Mesenchymal stem cell (in vitro differentiated cells and primary cell): ENCODE measurements at regions not wholly inside any gene's neighbourhood (a gene's known extent, or its start where the extent isn't known, plus 50 kb on each side); places are given as distances from the start of the nearest gene placed in this dataset.
A peak's percentile ranks its signal among the peaks of the same experiment; 100 is the strongest.

Source experiments
- DNase-seq: peaks from one replicate; pipeline ENCODE4 v3.0.0-alpha.2; 2013
- H2AFZ ChIP-seq: one replicate; pipeline ENCODE4 v1.6.1; 2013; ENCODE audit warnings: low read depth, mild to moderate bottlenecking, control low read depth, inconsistent platforms, low read length, moderate library complexity
- H2AK5ac ChIP-seq: 2 replicates; pipeline ENCODE4 v1.6.1; 2013; ENCODE audit warnings: low read length, moderate library complexity, mild to moderate bottlenecking, inconsistent platforms; ENCODE audit not compliant: severe bottlenecking
- H2BK120ac ChIP-seq: one replicate; pipeline ENCODE4 v1.6.1; 2013; ENCODE audit warnings: low read depth, mild to moderate bottlenecking, inconsistent platforms, low read length, moderate library complexity
- H2BK12ac ChIP-seq, 2 experiments: one replicate each; pipeline ENCODE4 v1.6.1; 2013; ENCODE audit warnings: inconsistent platforms in 2 of 2, low read length in 2 of 2, mild to moderate bottlenecking in 2 of 2, moderate library complexity in 2 of 2, control low read depth in 1 of 2
- H2BK15ac ChIP-seq: one replicate; pipeline ENCODE4 v1.6.1; 2013; ENCODE audit warnings: mild to moderate bottlenecking, low read depth, inconsistent platforms; ENCODE audit not compliant: poor library complexity, severe bottlenecking
- H2BK5ac ChIP-seq: 2 replicates; pipeline ENCODE4 v1.6.1; 2013; ENCODE audit warnings: low read depth, mild to moderate bottlenecking, low read length, control low read depth, inconsistent platforms; ENCODE audit not compliant: poor library complexity, severe bottlenecking
- H3K14ac ChIP-seq, 2 experiments: one replicate each; pipeline ENCODE4 v1.6.1; 2013; ENCODE audit warnings: inconsistent platforms in 2 of 2, low read length in 2 of 2, control low read depth in 1 of 2, mild to moderate bottlenecking in 1 of 2, moderate library complexity in 1 of 2
- H3K18ac ChIP-seq, 2 experiments: one replicate each; pipeline ENCODE4 v1.6.1; 2013; ENCODE audit warnings: inconsistent platforms in 2 of 2, low read length in 2 of 2, control low read depth in 1 of 2, low read depth in 1 of 2, mild to moderate bottlenecking in 1 of 2
- H3K23ac ChIP-seq, 2 experiments: one replicate each; pipeline ENCODE4 v1.6.1; 2013; ENCODE audit warnings: inconsistent platforms in 2 of 2, low read length in 2 of 2, mild to moderate bottlenecking in 2 of 2, moderate library complexity in 2 of 2, control low read depth in 1 of 2
- H3K27ac ChIP-seq: 2 replicates; pipeline ENCODE4 v1.5.1; 2013; ENCODE audit warnings: mild to moderate bottlenecking, moderate library complexity, low read length, control low read depth, inconsistent platforms; ENCODE audit not compliant: poor library complexity, severe bottlenecking
- H3K27me3 ChIP-seq, 2 experiments: 2 replicates each; pipeline versions ENCODE4 v1.6.1 to v1.7.0; 2013; ENCODE audit warnings: low read length in 2 of 2, mild to moderate bottlenecking in 2 of 2, moderate library complexity in 2 of 2, control low read depth in 1 of 2, inconsistent platforms in 1 of 2; ENCODE audit not compliant: control insufficient read depth in 1 of 2, insufficient read depth in 1 of 2
- H3K36me3 ChIP-seq, 2 experiments: 2 replicates each; pipeline versions ENCODE4 v1.6.1 to v1.7.0; 2013; ENCODE audit warnings: low read length in 2 of 2, control low read depth in 1 of 2, inconsistent platforms in 1 of 2, low read depth in 1 of 2, mild to moderate bottlenecking in 1 of 2; ENCODE audit not compliant: insufficient read depth in 2 of 2, control insufficient read depth in 1 of 2
- H3K4ac ChIP-seq, 2 experiments: one replicate each; pipeline ENCODE4 v1.6.1; 2013; ENCODE audit warnings: inconsistent platforms in 2 of 2, low read length in 2 of 2, mild to moderate bottlenecking in 2 of 2, moderate library complexity in 2 of 2, control low read depth in 1 of 2, low read depth in 1 of 2
- H3K4me1 ChIP-seq: 2 replicates; pipeline ENCODE4 v1.6.1; 2013; ENCODE audit warnings: low read depth, low read length, control low read depth; ENCODE audit not compliant: control insufficient read depth, insufficient read depth
- H3K4me2 ChIP-seq: 2 replicates; pipeline ENCODE4 v1.6.1; 2013; ENCODE audit warnings: low read length, mild to moderate bottlenecking, inconsistent platforms; ENCODE audit not compliant: poor library complexity, severe bottlenecking
- H3K4me3 ChIP-seq, 2 experiments: 2 replicates each; pipeline versions ENCODE4 v1.5.1 to v1.7.0; 2013; ENCODE audit warnings: low read length in 2 of 2, mild to moderate bottlenecking in 2 of 2, control low read depth in 1 of 2, low read depth in 1 of 2; ENCODE audit not compliant: insufficient read depth in 1 of 2
- H3K79me1 ChIP-seq: replicated peaks from 2 replicates; pipeline ENCODE4 v1.6.1; 2013; ENCODE audit warnings: mild to moderate bottlenecking, control low read depth, low read length, inconsistent platforms; ENCODE audit not compliant: poor library complexity, severe bottlenecking
- H3K9ac ChIP-seq: 2 replicates; pipeline ENCODE4 v1.7.0; 2013; ENCODE audit warnings: mild to moderate bottlenecking, low read length, moderate library complexity
- H3K9me3 ChIP-seq: 2 replicates; pipeline ENCODE4 v1.7.0; 2013; ENCODE audit warnings: mild to moderate bottlenecking, low read length; ENCODE audit not compliant: control insufficient read depth
- H4K8ac ChIP-seq: one replicate; pipeline ENCODE4 v1.6.1; 2013; ENCODE audit warnings: inconsistent platforms, mild to moderate bottlenecking, low read length, moderate library complexity
- H4K91ac ChIP-seq: one replicate; pipeline ENCODE4 v1.6.1; 2013; ENCODE audit warnings: mild to moderate bottlenecking, low read length, inconsistent platforms
- WGBS: methylation state at CpG from one replicate; pipeline ENCODE4 v1.1.7; 2013; ENCODE audit warnings: mixed read lengths; 5-methylcytosine and 5-hydroxymethylcytosine counted together

- Histone ChIP-seq H3K9ac (no peak overlapping the region), H2AFZ (no peak overlapping the region), H2BK12ac (no peak overlapping the region), H2BK5ac (no peak overlapping the region), H2AK5ac (no peak overlapping the region), H3K27ac (no peak overlapping the region), H3K14ac (no peak overlapping the region), H3K4me3 (no peak overlapping the region), H2BK15ac (no peak overlapping the region), H3K27me3 (peaks cover 0 to 8% of the 10 kb centered on the region in 2 experiments), H4K8ac (no peak overlapping the region), H3K4ac (no peak overlapping the region), H3K4me1 (no peaks in the 10 kb centered on the region), H3K23ac (no peak overlapping the region), H2BK120ac (no peak overlapping the region), H4K91ac (no peak overlapping the region), H3K18ac (no peak overlapping the region), H3K4me2 (no peak overlapping the region), H3K36me3 (no peaks in the 10 kb centered on the region), H3K9me3 (no peaks in the 10 kb centered on the region), H3K79me1 (no peaks in the 10 kb centered on the region)
- no peak for DNase-seq
- WGBS: no CpG with 5 or more reads among the region's 1 CpG
Measured at GRCh38 chr4:71181332-71181731, 157.5 kb upstream of the SLC4A4 start.

DNA sequence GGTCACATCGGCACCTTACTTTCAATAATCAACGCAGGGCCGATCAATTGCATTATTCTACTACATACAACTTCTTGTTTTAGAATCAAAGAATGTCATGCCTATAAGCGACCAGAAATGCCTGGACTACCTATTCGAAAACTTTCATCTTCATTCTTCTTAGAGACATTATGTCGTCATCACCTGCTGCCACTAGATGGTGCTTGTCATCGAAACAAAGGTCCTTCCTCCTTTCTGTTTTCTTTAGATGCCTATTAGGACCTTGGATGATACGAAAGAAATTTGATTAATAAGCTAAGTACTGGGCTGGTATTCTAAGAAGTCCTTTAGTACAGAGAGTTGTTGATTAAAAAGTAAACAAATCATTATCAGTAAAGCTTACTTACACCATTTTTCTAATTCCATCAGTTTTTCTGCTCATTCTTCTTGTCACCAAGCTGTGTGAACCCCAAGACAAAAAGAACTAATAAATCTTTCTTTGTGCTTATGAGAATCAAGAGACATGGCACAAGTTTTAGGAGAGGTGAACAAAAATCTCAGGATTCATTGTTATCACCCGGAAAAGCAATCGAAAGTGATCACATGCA, 154.5 kb upstream of the SLC4A4 start:
- Histone ChIP-seq H3K18ac (no peak overlapping the region), H2BK120ac (no peak overlapping the region), H3K4me2 (no peak overlapping the region), H3K9ac (no peak overlapping the region), H3K9me3 (no peaks in the 10 kb centered on the region), H3K27ac (no peak overlapping the region), H3K23ac (no peak overlapping the region), H2BK15ac (no peak overlapping the region), H3K4me1 (no peaks in the 10 kb centered on the region), H3K4me3 (no peak overlapping the region), H3K4ac (no peak overlapping the region), H4K8ac (no peak overlapping the region), H2AK5ac (no peak overlapping the region), H2AFZ (no peak overlapping the region), H4K91ac (no peak overlapping the region), H2BK5ac (no peak overlapping the region), H3K14ac (no peak overlapping the region), H2BK12ac (no peak overlapping the region), H3K27me3 (peaks cover 0 to 8% of the 10 kb centered on the region in 2 experiments), H3K79me1 (peaks cover 2% of the 10 kb centered on the region), H3K36me3 (no peaks in the 10 kb centered on the region)
- WGBS: 52% methylated on average over 9 of the region's 10 CpGs
- DNase-seq: peak; percentile 71

- no peak overlapping the region for H2BK15ac ChIP-seq
- no peak overlapping the region for H3K4me2 ChIP-seq
- no peak overlapping the region for H2BK5ac ChIP-seq
- no peak for DNase-seq
- H3K27me3 ChIP-seq: peaks cover 0 to 8% of the 10 kb centered on the region in 2 experiments
- H2AK5ac ChIP-seq: no peak overlapping the region
- no peak overlapping the region for H3K14ac ChIP-seq
- H2BK12ac ChIP-seq: no peak overlapping the region
- H4K91ac ChIP-seq: no peak overlapping the region
- H4K8ac ChIP-seq: no peak overlapping the region
- WGBS: 100% methylated on average over 3 of the region's 3 CpGs
- no peak overlapping the region for H3K23ac ChIP-seq
- no peak overlapping the region for H2BK120ac ChIP-seq
- no peaks in the 10 kb centered on the region for H3K36me3 ChIP-seq
- H2AFZ ChIP-seq: no peak overlapping the region
- H3K18ac ChIP-seq: no peak overlapping the region
- no peak overlapping the region for H3K27ac ChIP-seq
- peaks cover 2% of the 10 kb centered on the region for H3K79me1 ChIP-seq
- H3K4me3 ChIP-seq: no peak overlapping the region
- no peak overlapping the region for H3K4ac ChIP-seq
- no peaks in the 10 kb centered on the region for H3K4me1 ChIP-seq
- no peaks in the 10 kb centered on the region for H3K9me3 ChIP-seq
- no peak overlapping the region for H3K9ac ChIP-seq
Measured at GRCh38 chr4:71185037-71185436, 153.8 kb upstream of the SLC4A4 start.

GRCh38 chr4:71186257-71186565, 152.6 kb upstream of the SLC4A4 start:
- Histone ChIP-seq H4K8ac (no peak overlapping the region), H3K4me3 (peak overlapping the region; percentile 82 to 91), H2BK5ac (no peak overlapping the region), H3K79me1 (peaks cover 4% of the 10 kb centered on the region), H4K91ac (no peak overlapping the region), H3K36me3 (no peaks in the 10 kb centered on the region), H2AFZ (no peak overlapping the region), H3K4ac (no peak overlapping the region), H3K27me3 (peaks cover 0 to 8% of the 10 kb centered on the region in 2 experiments), H2BK120ac (no peak overlapping the region), H3K9me3 (no peaks in the 10 kb centered on the region), H3K23ac (no peak overlapping the region), H3K4me2 (peak overlapping the region; percentile 77), H3K18ac (no peak overlapping the region), H3K14ac (no peak overlapping the region), H3K9ac (peak overlapping the region; percentile 68), H2AK5ac (no peak overlapping the region), H3K27ac (peak overlapping the region; percentile 8), H2BK12ac (no peak overlapping the region), H2BK15ac (no peak overlapping the region), H3K4me1 (no peaks in the 10 kb centered on the region)
- WGBS: 16% methylated on average over 4 of the region's 11 CpGs
- DNase-seq: no peak
